ENCODE measurements at regions not wholly inside any gene's neighbourhood (a gene's known extent, or its start where the extent isn't known, plus 50 kb on each side); places are given as distances from the start of the nearest gene placed in this dataset.

DNA sequence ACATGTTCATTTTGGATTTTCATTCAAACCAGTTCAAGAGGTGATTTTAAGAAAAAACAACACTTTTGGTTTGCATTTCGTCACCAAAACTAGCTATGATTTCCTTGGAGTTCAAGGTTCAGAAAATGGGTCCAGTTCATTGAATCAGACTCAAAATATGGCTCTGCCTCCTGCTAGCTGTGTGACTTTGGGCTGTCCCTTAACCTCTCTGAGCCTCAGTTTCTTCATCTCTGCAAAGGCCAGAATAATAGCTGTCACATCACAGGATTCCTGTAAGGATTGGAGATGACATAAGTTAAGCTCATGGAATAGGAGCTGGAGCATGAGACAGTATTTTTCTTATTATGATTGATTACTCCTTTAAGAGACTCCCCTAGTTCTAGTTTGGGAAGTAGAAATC lies 147.8 kb upstream of the SMIM23 start:
- no peak for TF ChIP-seq POLR2A (IDR thresholded peaks at IDR 0.05)
- TF ChIP-seq CTCF (IDR thresholded peaks at IDR 0.05) = no peak
- no peak for TF ChIP-seq POLR2AphosphoS5 (IDR thresholded peaks at IDR 0.05)
- no peak for TF ChIP-seq EP300 (IDR thresholded peaks at IDR 0.05)

All from suprapubic skin (tissue), 4 donors.